Head of caudate nucleus (tissue), 42 donors: ENCODE measurements at regions not wholly inside any gene's neighbourhood (a gene's known extent, or its start where the extent isn't known, plus 50 kb on each side); places are given as distances from the start of the nearest gene placed in this dataset.
A peak's percentile ranks its signal among the peaks of the same experiment; 100 is the strongest.

ENCODE experiments used
- DNase-seq, 42 donors: peaks; one replicate each; pipeline versions ENCODE4 v3.0.0 to v3.0.0-alpha.2; 2020 to 2021; ENCODE audit warnings: mixed read lengths in 7 of 42
- intact Hi-C: fragments of 100-400 bp; cut with DNase I; formaldehyde crosslinking; loops from one replicate; pipeline ENCODE4 v1.15.0; 2022

- intact Hi-C loops = no loop called here
- no peak for DNase-seq
These were observed 164.4 kb downstream of the CDH26 start for GRCh38 chr20:60122671-60123070.

GRCh38 chr20:60123096-60123495 lies 164.9 kb downstream of the CDH26 start:
- intact Hi-C loops = no loop called here
- no peak for DNase-seq

- DNase-seq = no peak
- intact Hi-C loops = no loop called here
These were observed 165.4 kb downstream of the CDH26 start for GRCh38 chr20:60123652-60124051.

GRCh38 chr20:60124776-60125381 lies 166.7 kb downstream of the CDH26 start:
- DNase-seq = no peak
- intact Hi-C loops = no loop called here

GRCh38 chr20:60125513-60125912 lies 167.3 kb downstream of the CDH26 start:
- intact Hi-C loops = no loop called here
- DNase-seq = no peak

GRCh38 chr20:60126975-60127374 lies 168.8 kb downstream of the CDH26 start:
- intact Hi-C loops = no loop called here
- DNase-seq = peak in 1 of 42 donors; percentile 36

- intact Hi-C loops = no loop called here
- peak in 3 of 42 donors; percentile 40 to 41 (median 40) for DNase-seq
These were observed 173.2 kb downstream of the CDH26 start for GRCh38 chr20:60131375-60131774.

GRCh38 chr20:60132162-60132826 lies 174.1 kb downstream of the CDH26 start:
- intact Hi-C loops = no loop called here
- peak in 2 of 42 donors; percentile 28 to 32 for DNase-seq

- intact Hi-C loops = no loop called here
- peak in 2 of 42 donors; percentile 13 to 25 for DNase-seq
These were observed 174.8 kb downstream of the CDH26 start for GRCh38 chr20:60132827-60133670.

GRCh38 chr20:60135276-60135675 lies 177.1 kb downstream of the CDH26 start:
- DNase-seq = no peak
- intact Hi-C loops = no loop called here

GRCh38 chr20:60136645-60137401 lies 178.6 kb downstream of the CDH26 start:
- intact Hi-C loops = no loop called here

GRCh38 chr20:60137657-60138245 lies 179.5 kb downstream of the CDH26 start:
- peak in 18 of 42 donors; percentile 14 to 62 (median 42) for DNase-seq

More at GRCh38 chr20:60136645-60137401, 178.6 kb downstream of the CDH26 start:
- peak in 1 of 42 donors; percentile 24 for DNase-seq

GRCh38 chr20:60138256-60139220 lies 180.3 kb downstream of the CDH26 start:
- peak in 29 of 42 donors; percentile 11 to 73 (median 41) for DNase-seq
- intact Hi-C loops = no loop called here

More at GRCh38 chr20:60137657-60138245, 179.5 kb downstream of the CDH26 start:
- intact Hi-C loops = no loop called here

- no peak for DNase-seq
- intact Hi-C loops = no loop called here
These were observed 181.6 kb downstream of the CDH26 start for GRCh38 chr20:60139663-60140446.

- no peak for DNase-seq
- intact Hi-C loops = no loop called here
These were observed 184.4 kb downstream of the CDH26 start for GRCh38 chr20:60142587-60142986.

GRCh38 chr20:60143261-60143842 lies 185.1 kb downstream of the CDH26 start:
- intact Hi-C loops = no loop called here
- DNase-seq = no peak

- intact Hi-C loops = no loop called here
- DNase-seq = no peak
These were observed 186.2 kb downstream of the CDH26 start for GRCh38 chr20:60144404-60144803.
